Activated CD8-positive, alpha-beta memory T cell treated with anti-CD3 and anti-CD28 coated beads, Interleukin-2, amount 10 ng/mL, durations not matched to agents 7 days and 5 days (primary cell): ENCODE measurements at regions not wholly inside any gene's neighbourhood (a gene's known extent, or its start where the extent isn't known, plus 50 kb on each side); places are given as distances from the start of the nearest gene placed in this dataset.
"Not testable (repeated sequence)": the region's sequence is repeated elsewhere in the genome, so short reads cannot be mapped to it uniquely, and the experiment has no call there.

Experiments
- ATAC-seq: fragments of 150-1000 bp; cut with Tn5 transposase; one replicate; pipeline ENCODE4 v1.10.0; 2021; ENCODE audit warnings: moderate library complexity
- CTCF ChIA-PET: fragments of 350-600 bp; sonication (Branson Sonifier 250); formaldehyde crosslinking; loops from one replicate; lab custom pipeline; 2021; ENCODE audit warnings: antibody characterized with exemption; lab: Charles Lee
- DNase-seq: peaks from one replicate; pipeline ENCODE4 v3.0.0-alpha.2; 2020
- H3K27ac Mint-ChIP-seq: one replicate; pipeline ENCODE4 v1.8.0; 2021; ENCODE audit warnings: mild to moderate bottlenecking, mixed read lengths
- H3K27me3 Mint-ChIP-seq: one replicate; pipeline ENCODE4 v1.8.0; 2021; ENCODE audit warnings: mixed read lengths
- H3K36me3 Mint-ChIP-seq: one replicate; pipeline ENCODE4 v1.8.0; 2021; ENCODE audit warnings: mild to moderate bottlenecking, mixed read lengths
- H3K4me1 Mint-ChIP-seq: one replicate; pipeline ENCODE4 v1.8.0; 2021; ENCODE audit warnings: mixed read lengths
- H3K4me3 Mint-ChIP-seq: one replicate; pipeline ENCODE4 v1.8.0; 2021; ENCODE audit warnings: mild to moderate bottlenecking, moderate library complexity, mixed read lengths
- H3K9me3 Mint-ChIP-seq: one replicate; pipeline ENCODE4 v1.8.0; 2022; ENCODE audit warnings: low read depth, mixed read lengths

DNA sequence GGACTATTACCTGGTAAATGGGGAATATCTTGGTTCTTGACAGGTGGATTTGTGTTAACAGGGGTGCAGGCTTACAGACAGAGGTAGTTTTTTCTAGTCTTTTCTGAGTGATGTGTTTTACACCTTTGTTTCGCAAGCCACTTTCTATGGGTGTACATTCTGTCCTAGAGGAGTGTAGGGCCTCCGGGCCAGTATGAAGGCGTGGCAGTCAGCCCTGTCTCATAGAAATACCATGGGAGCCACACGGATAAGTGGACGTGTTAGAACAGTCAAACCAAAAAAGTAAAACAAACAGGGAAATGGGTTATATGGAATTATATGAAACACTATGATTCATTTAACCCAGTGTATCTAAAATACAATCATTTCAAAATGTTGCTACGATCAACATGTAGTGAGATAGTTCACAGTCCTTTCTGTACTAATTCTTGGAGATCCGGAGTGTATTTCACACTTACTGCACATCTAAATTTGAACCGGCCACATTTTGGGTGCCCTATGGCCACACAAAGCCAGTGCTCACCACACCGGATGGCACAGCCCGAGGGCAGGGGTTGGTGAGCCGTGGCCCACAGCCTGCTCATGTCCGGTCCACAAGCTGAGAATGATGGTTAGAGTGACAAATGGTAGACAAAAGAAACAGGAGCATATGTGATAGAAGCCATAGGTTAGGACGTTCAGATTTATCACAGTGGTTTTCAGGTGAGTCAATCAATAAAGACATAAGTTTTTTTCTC lies 80.1 kb upstream of the IRX4 start:
- Mint-ChIP-seq H3K4me1 (peaks cover 8% of the 10 kb centered on the region), H3K27ac (no peak overlapping the region), H3K27me3 (no peaks in the 10 kb centered on the region), H3K36me3 (no peaks in the 10 kb centered on the region), H3K9me3 (no peaks in the 10 kb centered on the region), H3K4me3 (no peak overlapping the region)
- ATAC-seq (no peak), DNase-seq (no peak)
- CTCF ChIA-PET: no interaction called here

DNA sequence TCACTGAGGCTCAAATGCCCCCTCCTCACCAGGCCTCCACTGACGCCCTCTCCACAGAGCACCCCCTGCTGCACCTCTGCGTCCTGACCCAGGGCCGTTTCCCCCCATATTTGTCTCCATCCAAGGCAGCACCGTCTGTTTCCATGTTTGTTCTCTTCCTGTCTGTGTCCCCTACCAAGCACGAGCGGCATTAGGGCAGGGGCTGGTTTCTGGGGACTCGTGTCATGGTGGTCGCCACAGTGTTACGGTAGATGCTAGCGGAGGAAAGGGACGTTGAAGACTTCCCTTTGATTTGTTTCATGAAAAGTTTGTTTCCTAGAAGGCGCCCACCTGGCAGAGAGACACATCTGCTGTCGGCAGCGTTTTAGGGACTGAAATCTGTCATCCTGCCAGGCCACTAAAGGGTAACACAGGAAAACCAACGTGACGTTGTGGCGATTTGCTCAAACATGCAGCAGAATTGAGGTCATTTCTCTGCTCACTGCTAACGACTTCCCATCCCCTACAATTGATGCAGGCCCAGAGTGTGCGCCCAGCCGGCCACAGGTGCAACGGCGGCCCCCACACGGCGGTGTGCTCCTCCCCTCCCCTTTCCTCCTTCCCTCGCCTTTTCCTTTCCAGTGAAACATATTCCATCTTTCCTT lies 79.3 kb upstream of the IRX4 start:
- peaks cover 8% of the 10 kb centered on the region for H3K4me1 Mint-ChIP-seq
- CTCF ChIA-PET: no interaction called here
- DNase-seq (no peak), ATAC-seq (no peak)
- no peaks in the 10 kb centered on the region for H3K9me3 Mint-ChIP-seq
- no peak overlapping the region for H3K4me3 Mint-ChIP-seq
- no peak overlapping the region for H3K27ac Mint-ChIP-seq
- H3K36me3 Mint-ChIP-seq: no peaks in the 10 kb centered on the region
- H3K27me3 Mint-ChIP-seq: no peaks in the 10 kb centered on the region

GRCh38 chr5:1961304-1961946 lies 78.7 kb upstream of the IRX4 start:
- H3K27ac Mint-ChIP-seq: no peak overlapping the region

DNA sequence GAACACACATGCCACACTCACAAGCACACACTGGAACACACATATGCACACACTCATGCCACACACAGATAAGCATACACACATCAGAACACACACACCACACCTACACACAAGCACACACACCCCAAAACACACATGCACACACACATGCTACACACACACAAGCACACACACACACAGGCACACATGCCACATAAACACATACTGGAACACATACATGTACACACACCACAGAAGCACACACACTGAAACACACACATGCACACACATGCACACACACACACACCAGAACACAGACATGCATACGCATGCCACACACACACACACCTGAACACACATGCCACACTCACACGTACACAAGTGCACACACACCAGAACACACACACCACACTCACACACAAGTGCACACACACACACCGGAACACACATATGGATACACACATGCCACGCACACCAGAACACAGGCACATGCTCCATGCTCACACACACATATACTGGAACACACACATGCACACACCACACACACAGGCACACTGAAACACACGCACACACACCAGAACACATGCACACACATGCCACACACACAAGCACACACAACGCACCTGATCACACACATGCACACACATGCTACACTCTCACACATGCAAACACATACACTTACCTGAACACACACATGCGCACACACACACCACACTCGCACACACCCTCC lies 78.0 kb upstream of the IRX4 start:
- no peaks in the 10 kb centered on the region for H3K9me3 Mint-ChIP-seq
- no peak overlapping the region for H3K4me3 Mint-ChIP-seq
- CTCF ChIA-PET: no interaction called here
- H3K36me3 Mint-ChIP-seq: no peaks in the 10 kb centered on the region
- no peak for DNase-seq
- H3K27ac Mint-ChIP-seq: no peak overlapping the region
- ATAC-seq: no peak
- peaks cover 8% of the 10 kb centered on the region for H3K4me1 Mint-ChIP-seq
- no peaks in the 10 kb centered on the region for H3K27me3 Mint-ChIP-seq

More at GRCh38 chr5:1961304-1961946, 78.7 kb upstream of the IRX4 start:
- Mint-ChIP-seq H3K4me1 (peaks cover 8% of the 10 kb centered on the region), H3K4me3 (no peak overlapping the region), H3K36me3 (no peaks in the 10 kb centered on the region), H3K9me3 (no peaks in the 10 kb centered on the region), H3K27me3 (no peaks in the 10 kb centered on the region)
- ATAC-seq (no peak), DNase-seq (no peak)
- CTCF ChIA-PET: no interaction called here

GRCh38 chr5:1959725-1960581 lies 77.2 kb upstream of the IRX4 start:
- Mint-ChIP-seq H3K9me3 (no peaks in the 10 kb centered on the region), H3K27ac (no peak overlapping the region), H3K4me1 (peaks cover 8% of the 10 kb centered on the region), H3K36me3 (no peaks in the 10 kb centered on the region), H3K27me3 (no peaks in the 10 kb centered on the region), H3K4me3 (no peak overlapping the region)
- ATAC-seq: no peak
- CTCF ChIA-PET: no interaction called here
- no peak for DNase-seq

DNA sequence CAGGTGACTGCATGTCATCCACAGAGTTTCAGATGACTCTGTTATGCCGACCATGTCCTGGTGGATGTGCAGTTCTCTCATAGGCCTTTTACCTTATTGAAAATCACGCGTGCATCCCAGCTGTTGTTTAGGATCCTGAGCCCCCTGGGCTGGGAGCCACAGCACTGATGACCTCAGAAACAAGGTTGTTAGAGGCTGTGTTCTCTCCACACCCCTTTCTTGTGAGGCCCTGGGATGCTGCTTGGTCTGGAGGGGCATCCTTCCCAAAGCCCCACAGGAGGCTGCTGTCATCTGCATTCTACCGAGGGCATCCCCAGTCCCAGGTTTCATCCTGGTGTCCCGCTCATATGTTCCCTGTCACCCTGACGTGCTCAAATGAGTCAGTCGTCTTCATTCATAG lies 76.5 kb upstream of the IRX4 start:
- CTCF ChIA-PET: no interaction called here
- DNase-seq: no peak
- no peak overlapping the region for H3K27ac Mint-ChIP-seq
- H3K4me1 Mint-ChIP-seq: peaks cover 8% of the 10 kb centered on the region
- H3K27me3 Mint-ChIP-seq: peaks cover 2% of the 10 kb centered on the region
- H3K36me3 Mint-ChIP-seq: no peaks in the 10 kb centered on the region
- no peak for ATAC-seq
- no peaks in the 10 kb centered on the region for H3K9me3 Mint-ChIP-seq
- H3K4me3 Mint-ChIP-seq: no peak overlapping the region

DNA sequence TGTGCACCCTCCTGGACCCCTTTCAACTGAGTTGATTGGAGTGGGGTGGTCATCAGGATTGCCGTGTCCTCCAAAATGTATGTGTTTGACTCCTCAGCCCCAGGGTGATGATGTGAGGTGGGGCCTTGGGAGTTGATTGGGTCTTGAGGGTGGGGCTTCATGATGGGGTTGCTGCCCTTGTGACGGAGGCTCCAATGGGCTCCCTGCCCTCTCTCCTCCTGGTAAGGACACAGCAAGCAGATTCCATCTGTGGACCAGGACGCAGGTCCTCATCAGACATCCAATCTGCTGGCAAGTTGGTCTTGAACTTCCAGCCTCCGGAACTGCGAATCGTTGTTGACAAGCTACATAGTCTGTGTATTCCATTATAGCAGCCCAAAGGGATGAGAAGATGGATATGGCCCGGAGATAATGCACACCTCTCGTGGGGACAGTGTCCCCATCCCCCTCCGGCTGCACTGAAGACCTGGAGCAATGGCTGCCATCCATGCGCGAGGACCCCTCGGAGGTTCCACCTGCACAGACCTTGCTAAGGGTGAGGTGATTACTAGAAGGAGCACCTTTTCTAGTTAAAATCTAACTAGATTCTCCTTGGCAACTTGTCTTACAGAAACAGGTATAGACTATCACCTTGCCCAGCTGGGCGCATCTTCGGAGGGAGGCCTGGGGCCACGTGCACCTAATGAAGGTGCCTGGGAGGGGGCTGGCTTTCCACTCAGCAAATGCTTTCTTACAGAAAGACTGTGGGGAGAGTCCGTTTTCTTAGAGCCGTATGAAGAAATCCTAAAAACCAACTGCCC lies 75.7 kb upstream of the IRX4 start:
- ATAC-seq (no peak), DNase-seq (no peak)
- H3K27me3 Mint-ChIP-seq: peaks cover 2% of the 10 kb centered on the region
- CTCF ChIA-PET: no interaction called here
- H3K4me3 Mint-ChIP-seq: no peak overlapping the region
- H3K4me1 Mint-ChIP-seq: peaks cover 8% of the 10 kb centered on the region
- no peaks in the 10 kb centered on the region for H3K36me3 Mint-ChIP-seq
- no peak overlapping the region for H3K27ac Mint-ChIP-seq
- no peaks in the 10 kb centered on the region for H3K9me3 Mint-ChIP-seq

GRCh38 chr5:1955586-1955985 lies 72.9 kb upstream of the IRX4 start:
- CTCF ChIA-PET: no interaction called here
- H3K36me3 Mint-ChIP-seq: no peaks in the 10 kb centered on the region
- ATAC-seq: no peak

GRCh38 chr5:1953710-1954109 lies 71.0 kb upstream of the IRX4 start:
- DNase-seq, H3K4me3 Mint-ChIP-seq, ATAC-seq, H3K4me1 Mint-ChIP-seq, H3K9me3 Mint-ChIP-seq, CTCF ChIA-PET, H3K36me3 Mint-ChIP-seq, H3K27ac Mint-ChIP-seq: not testable (repeated sequence)
- peaks cover 15% of the 10 kb centered on the region for H3K27me3 Mint-ChIP-seq

More at GRCh38 chr5:1955586-1955985, 72.9 kb upstream of the IRX4 start:
- H3K9me3 Mint-ChIP-seq: no peaks in the 10 kb centered on the region
- H3K4me1 Mint-ChIP-seq: no peaks in the 10 kb centered on the region
- H3K4me3 Mint-ChIP-seq: no peak overlapping the region
- no peak overlapping the region for H3K27ac Mint-ChIP-seq
- no peak for DNase-seq
- H3K27me3 Mint-ChIP-seq: peaks cover 15% of the 10 kb centered on the region

GRCh38 chr5:1952444-1953099 lies 69.8 kb upstream of the IRX4 start:
- Mint-ChIP-seq H3K4me1 (no peaks in the 10 kb centered on the region), H3K36me3 (no peaks in the 10 kb centered on the region), H3K27ac (no peak overlapping the region), H3K4me3 (no peak overlapping the region), H3K9me3 (no peaks in the 10 kb centered on the region), H3K27me3 (peaks cover 15% of the 10 kb centered on the region)
- no peak for DNase-seq
- CTCF ChIA-PET: no interaction called here
- ATAC-seq: no peak

GRCh38 chr5:1952021-1952420 lies 69.3 kb upstream of the IRX4 start:
- Mint-ChIP-seq H3K36me3 (no peaks in the 10 kb centered on the region), H3K27ac (no peak overlapping the region), H3K9me3 (no peaks in the 10 kb centered on the region), H3K27me3 (peaks cover 17% of the 10 kb centered on the region), H3K4me3 (no peak overlapping the region), H3K4me1 (no peaks in the 10 kb centered on the region)
- no peak for ATAC-seq
- DNase-seq: no peak
- CTCF ChIA-PET: no interaction called here
